ENCODE measurements at regions not wholly inside any gene's neighbourhood (a gene's known extent, or its start where the extent isn't known, plus 50 kb on each side); places are given as distances from the start of the nearest gene placed in this dataset.

DNA sequence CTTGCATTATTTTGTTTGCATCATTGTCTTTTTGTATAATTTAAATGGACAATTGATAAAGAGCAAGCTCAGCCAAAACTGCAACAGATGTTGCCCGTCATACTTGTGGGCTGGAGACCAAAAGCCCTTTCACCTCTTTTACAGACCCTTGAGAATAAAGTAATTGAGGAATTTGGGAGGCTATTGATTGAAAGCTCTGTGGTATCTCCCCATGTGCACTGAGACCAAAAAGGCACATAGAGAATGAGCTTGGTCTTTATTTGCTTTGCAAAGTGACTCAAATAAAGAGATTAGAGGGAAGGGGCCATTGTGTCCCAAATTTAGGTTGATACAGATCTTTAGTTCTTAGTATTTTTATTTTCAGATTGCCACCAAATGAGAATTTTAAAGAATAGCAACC, 617.6 kb downstream of the TRHDE start:
- TF ChIP-seq, protein P1, sequence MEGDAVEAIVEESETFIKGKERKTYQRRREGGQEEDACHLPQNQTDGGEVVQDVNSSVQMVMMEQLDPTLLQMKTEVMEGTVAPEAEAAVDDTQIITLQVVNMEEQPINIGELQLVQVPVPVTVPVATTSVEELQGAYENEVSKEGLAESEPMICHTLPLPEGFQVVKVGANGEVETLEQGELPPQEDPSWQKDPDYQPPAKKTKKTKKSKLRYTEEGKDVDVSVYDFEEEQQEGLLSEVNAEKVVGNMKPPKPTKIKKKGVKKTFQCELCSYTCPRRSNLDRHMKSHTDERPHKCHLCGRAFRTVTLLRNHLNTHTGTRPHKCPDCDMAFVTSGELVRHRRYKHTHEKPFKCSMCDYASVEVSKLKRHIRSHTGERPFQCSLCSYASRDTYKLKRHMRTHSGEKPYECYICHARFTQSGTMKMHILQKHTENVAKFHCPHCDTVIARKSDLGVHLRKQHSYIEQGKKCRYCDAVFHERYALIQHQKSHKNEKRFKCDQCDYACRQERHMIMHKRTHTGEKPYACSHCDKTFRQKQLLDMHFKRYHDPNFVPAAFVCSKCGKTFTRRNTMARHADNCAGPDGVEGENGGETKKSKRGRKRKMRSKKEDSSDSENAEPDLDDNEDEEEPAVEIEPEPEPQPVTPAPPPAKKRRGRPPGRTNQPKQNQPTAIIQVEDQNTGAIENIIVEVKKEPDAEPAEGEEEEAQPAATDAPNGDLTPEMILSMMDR (IDR thresholded peaks at IDR 0.05; ENCODE audit: low read depth, low read length, poor library complexity, severe bottlenecking) = no peak
- TF ChIP-seq EZH2phosphoT487 (IDR thresholded peaks at IDR 0.05; ENCODE audit: borderline replicate concordance, low read length) = no peak

Data from DOHH2 (cell line).